C4-2B (cell line): ENCODE measurements at regions not wholly inside any gene's neighbourhood (a gene's known extent, or its start where the extent isn't known, plus 50 kb on each side); places are given as distances from the start of the nearest gene placed in this dataset.
"Not testable (repeated sequence)": the region's sequence is repeated elsewhere in the genome, so short reads cannot be mapped to it uniquely, and the experiment has no call there.

Source experiments
- H3K27ac ChIP-seq: fragments of 450-650 bp; 2 replicates; pipeline ENCODE4 v1.5.1; 2017
- ZFX ChIP-seq: fragments of 450-650 bp; IDR thresholded peaks from 2 replicates; pipeline ENCODE4 v1.6.1; 2017
- TF ChIP-seq, protein P1 (sequence below): fragments of 450-650 bp; conservative IDR thresholded peaks from 2 replicates; pipeline ENCODE4 v1.5.1; 2017; ENCODE audit warnings: mild to moderate bottlenecking

DNA sequence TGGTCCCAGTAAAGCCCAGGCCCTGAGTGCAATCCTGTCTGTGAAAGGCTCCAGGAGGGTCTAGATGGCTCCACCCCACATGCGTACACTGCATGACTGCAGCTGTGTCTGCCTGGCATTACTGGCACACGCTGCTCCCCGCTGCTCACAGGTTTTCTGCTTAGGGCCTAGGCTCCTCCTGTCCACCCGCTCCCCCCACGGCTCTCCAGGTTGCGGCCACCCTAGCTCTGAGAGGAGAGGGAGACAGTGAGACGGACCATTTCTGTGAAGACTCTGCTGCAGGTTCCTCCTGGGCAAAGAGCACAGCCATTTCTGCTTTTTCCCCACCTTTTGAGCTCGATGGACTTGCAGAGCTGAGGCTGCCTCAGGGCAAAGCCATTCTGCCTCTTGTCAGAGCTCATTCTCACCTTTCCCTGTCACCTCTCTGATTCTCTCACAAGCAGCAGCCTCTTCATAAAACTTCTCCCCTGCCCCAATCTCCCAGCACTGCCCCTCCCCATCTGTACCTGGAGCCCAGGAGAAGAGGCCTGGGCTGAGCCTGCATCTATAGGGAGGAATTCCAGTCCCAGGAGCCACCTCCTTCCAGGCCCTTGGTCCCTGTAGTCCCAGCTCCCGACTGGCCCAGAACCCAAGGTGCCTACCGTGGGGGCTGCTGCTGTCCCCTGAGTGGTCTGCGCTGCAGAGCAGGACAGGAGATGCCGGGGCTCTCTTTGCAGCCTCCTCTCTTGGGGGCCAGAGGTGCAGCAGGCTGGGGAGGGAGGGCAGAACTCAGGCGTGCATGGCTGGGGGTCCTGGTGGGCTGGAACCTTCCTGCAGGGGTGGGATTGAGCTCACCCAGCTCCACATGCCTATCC is 433.7 kb upstream of the B3GAT1 start:
- TF ChIP-seq, protein P1, sequence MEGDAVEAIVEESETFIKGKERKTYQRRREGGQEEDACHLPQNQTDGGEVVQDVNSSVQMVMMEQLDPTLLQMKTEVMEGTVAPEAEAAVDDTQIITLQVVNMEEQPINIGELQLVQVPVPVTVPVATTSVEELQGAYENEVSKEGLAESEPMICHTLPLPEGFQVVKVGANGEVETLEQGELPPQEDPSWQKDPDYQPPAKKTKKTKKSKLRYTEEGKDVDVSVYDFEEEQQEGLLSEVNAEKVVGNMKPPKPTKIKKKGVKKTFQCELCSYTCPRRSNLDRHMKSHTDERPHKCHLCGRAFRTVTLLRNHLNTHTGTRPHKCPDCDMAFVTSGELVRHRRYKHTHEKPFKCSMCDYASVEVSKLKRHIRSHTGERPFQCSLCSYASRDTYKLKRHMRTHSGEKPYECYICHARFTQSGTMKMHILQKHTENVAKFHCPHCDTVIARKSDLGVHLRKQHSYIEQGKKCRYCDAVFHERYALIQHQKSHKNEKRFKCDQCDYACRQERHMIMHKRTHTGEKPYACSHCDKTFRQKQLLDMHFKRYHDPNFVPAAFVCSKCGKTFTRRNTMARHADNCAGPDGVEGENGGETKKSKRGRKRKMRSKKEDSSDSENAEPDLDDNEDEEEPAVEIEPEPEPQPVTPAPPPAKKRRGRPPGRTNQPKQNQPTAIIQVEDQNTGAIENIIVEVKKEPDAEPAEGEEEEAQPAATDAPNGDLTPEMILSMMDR, result no peak
- no peak for TF ChIP-seq ZFX
- H3K27ac ChIP-seq, result no peak overlapping the region

DNA sequence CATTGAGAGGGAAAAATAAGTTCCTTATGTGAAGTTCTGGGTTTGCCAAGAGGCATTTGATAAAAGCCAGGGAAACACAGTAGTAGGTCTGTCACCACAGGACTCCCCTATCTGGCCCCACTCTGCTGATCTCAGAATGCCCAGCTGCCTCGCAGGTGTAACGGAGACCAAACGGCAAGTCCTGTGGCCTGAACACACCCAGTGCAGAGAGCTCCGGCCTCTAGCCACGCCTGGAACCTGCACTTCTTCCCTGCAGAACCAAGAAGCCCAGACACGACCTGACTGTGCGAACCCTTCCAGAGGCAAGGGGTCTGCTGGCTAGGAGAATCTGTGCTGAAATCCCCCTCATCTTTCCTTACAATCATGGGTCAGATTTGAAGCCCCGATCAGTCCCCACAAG is 432.8 kb upstream of the B3GAT1 start:
- TF ChIP-seq, protein P1, result no peak
- no peak for TF ChIP-seq ZFX
- no peak overlapping the region for H3K27ac ChIP-seq

DNA sequence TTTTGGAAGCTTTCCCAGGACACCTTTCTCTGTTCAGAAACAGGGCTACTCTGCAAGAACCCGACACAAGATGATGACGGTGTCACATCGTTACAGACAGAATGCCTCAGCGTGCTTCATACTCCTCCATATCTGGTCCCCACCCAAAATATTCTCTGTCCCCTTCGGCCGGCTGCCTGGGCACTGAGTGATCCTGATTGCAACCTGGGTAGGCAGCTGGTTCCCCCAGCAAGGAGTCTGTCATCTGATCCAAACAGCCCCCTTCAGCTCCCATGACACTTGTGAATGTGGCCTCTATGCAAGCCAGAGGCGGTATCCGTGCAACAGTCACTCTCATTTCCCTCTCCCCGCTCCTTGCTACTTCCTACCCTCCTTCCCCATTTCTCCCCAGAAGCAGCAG is 431.7 kb upstream of the B3GAT1 start:
- no peak overlapping the region for H3K27ac ChIP-seq
- TF ChIP-seq ZFX, result no peak
- TF ChIP-seq, protein P1, result no peak

DNA sequence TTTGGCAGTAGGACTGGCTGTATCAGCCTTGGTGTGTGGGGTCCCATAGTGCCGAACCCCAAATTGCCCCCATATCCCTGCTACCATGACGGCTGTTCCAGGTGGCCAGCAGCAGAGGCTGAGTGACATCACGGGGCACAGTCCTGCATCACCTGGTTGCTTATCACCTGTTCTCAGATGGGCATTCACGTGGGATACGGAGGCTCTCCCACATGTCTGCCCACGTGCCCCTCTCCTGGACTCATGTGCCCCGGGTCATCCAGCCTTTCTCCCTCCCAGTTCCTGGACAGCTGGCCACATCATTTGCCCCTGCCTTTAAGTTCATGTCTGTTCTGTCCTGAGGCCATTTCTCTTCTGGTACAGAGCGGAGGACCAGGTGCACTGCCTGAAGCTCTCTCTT is 431.0 kb upstream of the B3GAT1 start:
- H3K27ac ChIP-seq, result no peak overlapping the region
- TF ChIP-seq, protein P1, result no peak
- TF ChIP-seq ZFX, result no peak

DNA sequence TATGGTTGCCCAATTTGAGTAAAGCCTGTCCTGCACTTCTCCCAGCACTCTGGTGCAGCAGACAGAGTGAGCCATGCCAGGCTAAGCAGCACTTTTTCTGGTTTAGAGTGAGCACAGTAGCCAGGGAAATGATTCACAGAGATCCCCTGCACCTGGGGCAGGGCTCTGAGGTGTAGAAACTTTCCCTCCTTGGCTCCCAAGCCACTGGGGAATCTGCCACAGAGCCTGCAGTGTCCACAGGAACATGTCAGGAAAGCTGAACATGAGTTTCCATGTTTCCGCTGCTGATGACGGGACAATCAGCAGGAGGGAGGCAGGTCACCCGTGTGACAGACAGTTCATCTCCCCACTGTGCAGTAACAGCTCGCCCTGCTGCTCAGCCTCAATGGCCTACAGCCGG is 429.9 kb upstream of the B3GAT1 start:
- TF ChIP-seq ZFX, result no peak
- TF ChIP-seq, protein P1, result no peak
- H3K27ac ChIP-seq, result no peak overlapping the region

DNA sequence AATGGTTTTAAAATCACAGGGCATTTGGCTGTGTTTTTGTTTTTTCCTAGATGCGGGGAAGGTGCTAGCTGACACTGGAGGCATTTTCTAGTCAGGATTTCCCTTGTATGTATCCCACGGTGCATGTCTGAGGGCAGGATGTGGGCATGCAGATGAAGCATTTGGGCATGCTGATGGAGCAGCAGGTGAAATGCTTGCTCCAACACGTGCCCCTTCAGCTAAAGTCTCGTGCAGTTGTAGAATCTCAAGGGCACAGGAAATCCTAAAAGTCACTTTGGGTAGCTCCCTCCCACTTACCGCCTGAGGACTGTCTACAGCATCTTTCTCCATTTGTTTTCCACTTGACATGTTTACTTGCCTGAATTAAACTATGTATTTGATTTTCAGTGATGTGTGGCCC is 429.4 kb upstream of the B3GAT1 start:
- H3K27ac ChIP-seq, result no peak overlapping the region

DNA sequence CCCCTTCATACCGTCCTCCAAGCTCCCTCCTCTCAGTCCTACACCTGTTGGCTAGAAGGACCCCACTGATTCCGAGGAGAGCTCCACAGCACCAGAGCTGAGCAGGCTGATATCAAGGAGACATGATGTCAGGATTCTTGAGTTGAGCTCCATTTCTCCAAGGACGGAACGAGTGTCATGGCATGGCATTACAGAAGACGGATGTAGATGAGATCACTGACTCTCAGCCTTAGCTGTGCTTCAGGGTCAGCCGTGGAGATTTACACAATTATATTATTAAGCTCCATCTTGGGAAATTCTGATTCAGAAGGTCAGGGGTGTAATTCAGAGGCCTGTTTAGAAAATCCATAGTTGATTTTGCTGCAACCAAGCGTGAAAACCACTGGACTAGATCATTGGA is 428.9 kb upstream of the B3GAT1 start:
- TF ChIP-seq, protein P1, result no peak
- TF ChIP-seq ZFX, result no peak
- H3K27ac ChIP-seq, result no peak overlapping the region

More for the DNA sequence above, 429.4 kb upstream of the B3GAT1 start:
- no peak for TF ChIP-seq ZFX
- TF ChIP-seq, protein P1, result no peak

DNA sequence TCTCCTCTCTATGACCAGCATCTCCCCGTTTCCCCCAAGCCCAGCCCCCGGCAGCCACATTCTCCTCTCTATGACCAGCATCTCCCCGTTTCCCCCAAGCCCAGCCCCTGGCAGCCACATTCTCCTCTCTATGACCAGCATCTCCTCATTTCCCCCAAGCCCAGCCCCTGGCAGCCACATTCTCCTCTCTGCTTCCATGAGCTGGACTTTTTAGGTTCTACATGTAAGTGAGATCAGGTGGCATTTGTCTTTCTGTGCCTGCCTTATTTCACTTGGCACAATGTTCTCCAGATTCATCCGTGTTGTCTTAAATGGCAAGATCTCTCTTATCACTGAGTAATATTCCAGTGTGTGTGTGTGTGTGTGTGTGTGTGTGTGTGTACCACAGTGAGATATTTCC is 428.1 kb upstream of the B3GAT1 start:
- not testable (repeated sequence) for H3K27ac ChIP-seq
